ENCODE measurements at regions not wholly inside any gene's neighbourhood (a gene's known extent, or its start where the extent isn't known, plus 50 kb on each side); places are given as distances from the start of the nearest gene placed in this dataset.

DNA sequence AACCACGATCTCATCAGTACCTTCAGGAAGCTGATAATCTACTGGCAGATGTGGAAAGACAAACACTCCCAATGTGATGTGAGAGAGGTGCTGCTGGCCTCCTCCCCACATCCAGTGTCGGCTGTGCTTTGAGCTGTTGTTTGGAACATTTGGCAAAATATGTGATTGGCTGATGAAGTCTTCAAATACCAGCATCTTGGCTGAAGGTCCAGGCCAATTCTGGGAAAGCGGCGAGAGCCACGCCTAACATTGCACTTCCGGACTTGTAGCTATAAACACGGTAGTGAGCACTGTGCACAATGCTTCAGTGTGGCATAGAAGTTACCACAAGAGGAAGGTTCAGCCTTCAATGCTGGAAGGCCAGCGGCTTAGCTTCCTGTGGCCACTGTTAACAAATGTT, 198.8 kb downstream of the DCDC2C start:
- no peak for TF ChIP-seq MTA3 (IDR thresholded peaks at IDR 0.05; ENCODE audit: borderline replicate concordance, low read length)
- TF ChIP-seq ATF3 (IDR thresholded peaks at IDR 0.05; ENCODE audit: borderline replicate concordance, extremely low read depth, low read depth, low read length) = no peak
- TF ChIP-seq USF1 (IDR thresholded peaks at IDR 0.05; ENCODE audit: borderline replicate concordance, extremely low read length, insufficient read depth, low read depth, low read length) = no peak
- TF ChIP-seq E4F1 (IDR thresholded peaks at IDR 0.05; ENCODE audit: borderline replicate concordance, partially characterized antibody) = no peak
- TF ChIP-seq CBFB (IDR thresholded peaks at IDR 0.05; ENCODE audit: low read depth) = no peak
- TF ChIP-seq, protein P1, sequence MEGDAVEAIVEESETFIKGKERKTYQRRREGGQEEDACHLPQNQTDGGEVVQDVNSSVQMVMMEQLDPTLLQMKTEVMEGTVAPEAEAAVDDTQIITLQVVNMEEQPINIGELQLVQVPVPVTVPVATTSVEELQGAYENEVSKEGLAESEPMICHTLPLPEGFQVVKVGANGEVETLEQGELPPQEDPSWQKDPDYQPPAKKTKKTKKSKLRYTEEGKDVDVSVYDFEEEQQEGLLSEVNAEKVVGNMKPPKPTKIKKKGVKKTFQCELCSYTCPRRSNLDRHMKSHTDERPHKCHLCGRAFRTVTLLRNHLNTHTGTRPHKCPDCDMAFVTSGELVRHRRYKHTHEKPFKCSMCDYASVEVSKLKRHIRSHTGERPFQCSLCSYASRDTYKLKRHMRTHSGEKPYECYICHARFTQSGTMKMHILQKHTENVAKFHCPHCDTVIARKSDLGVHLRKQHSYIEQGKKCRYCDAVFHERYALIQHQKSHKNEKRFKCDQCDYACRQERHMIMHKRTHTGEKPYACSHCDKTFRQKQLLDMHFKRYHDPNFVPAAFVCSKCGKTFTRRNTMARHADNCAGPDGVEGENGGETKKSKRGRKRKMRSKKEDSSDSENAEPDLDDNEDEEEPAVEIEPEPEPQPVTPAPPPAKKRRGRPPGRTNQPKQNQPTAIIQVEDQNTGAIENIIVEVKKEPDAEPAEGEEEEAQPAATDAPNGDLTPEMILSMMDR (IDR thresholded peaks at IDR 0.05 in 2 of 3, conservative IDR thresholded peaks at IDR 0.05 in 1 of 3; ENCODE audit: control insufficient read depth in 2 of 3, extremely low read depth in 1 of 3, insufficient read depth in 1 of 3, low read depth in 3 of 3, low read length in 3 of 3) = no peak
- no peak for TF ChIP-seq POLR2A (IDR thresholded peaks at IDR 0.05; ENCODE audit: low read depth, low read length)
- no peak for TF ChIP-seq EP300 (IDR thresholded peaks at IDR 0.05; ENCODE audit: borderline replicate concordance in 1 of 2, control insufficient read depth in 1 of 2, low read depth in 2 of 2, low read length in 2 of 2)
- no peak for TF ChIP-seq EZH2 (IDR thresholded peaks at IDR 0.05; ENCODE audit: borderline replicate concordance, control insufficient read depth, low read depth, low read length)
- no peak for TF ChIP-seq FOXM1 (IDR thresholded peaks at IDR 0.05; ENCODE audit: low read depth, low read length)
- no peak for TF ChIP-seq HDAC6 (IDR thresholded peaks at IDR 0.05; ENCODE audit: unreplicated experiment)

Data from GM12878 (cell line).